NT2/D1 (cell line): ENCODE measurements at regions not wholly inside any gene's neighbourhood (a gene's known extent, or its start where the extent isn't known, plus 50 kb on each side); places are given as distances from the start of the nearest gene placed in this dataset.

Source experiments
- DNase-seq: peaks from one replicate; pipeline ENCODE4 v3.0.0-alpha.2; 2011; ENCODE audit warnings: low read depth, low spot score
- H3K27me3 ChIP-seq: 2 replicates; pipeline ENCODE4 v1.6.0; 2011; ENCODE audit warnings: mild to moderate bottlenecking; ENCODE audit not compliant: insufficient read length, insufficient read depth
- H3K36me3 ChIP-seq: 2 replicates; pipeline ENCODE4 v1.6.1; 2011; ENCODE audit warnings: mild to moderate bottlenecking, low read length, mixed read lengths; ENCODE audit not compliant: insufficient read depth, insufficient read length
- H3K4me1 ChIP-seq: 2 replicates; pipeline ENCODE4 v1.5.1; 2011; ENCODE audit not compliant: insufficient read depth, insufficient read length
- H3K4me3 ChIP-seq: 2 replicates; pipeline ENCODE4 v1.5.1; 2011; ENCODE audit warnings: low read depth; ENCODE audit not compliant: insufficient read length
- H3K9ac ChIP-seq: 2 replicates; pipeline ENCODE4 v1.6.0; 2011; ENCODE audit warnings: low read depth; ENCODE audit not compliant: insufficient read length
- H3K9me3 ChIP-seq: 2 replicates; pipeline ENCODE4 v1.5.1; 2011; ENCODE audit warnings: mild to moderate bottlenecking, low read length; ENCODE audit not compliant: insufficient read depth
- SUZ12 ChIP-seq: IDR thresholded peaks from 2 replicates; pipeline ENCODE4 v1.6.1; 2011; ENCODE audit not compliant: insufficient read length, insufficient read depth; ENCODE audit errors: extremely low read depth
- YY1 ChIP-seq: IDR thresholded peaks from 2 replicates; pipeline ENCODE4 v1.6.1; 2011; ENCODE audit not compliant: insufficient read length, insufficient read depth
- ZNF274 ChIP-seq: IDR thresholded peaks from 2 replicates; pipeline ENCODE4 v1.6.1; 2011; ENCODE audit warnings: mild to moderate bottlenecking, low read depth, low read length

DNA sequence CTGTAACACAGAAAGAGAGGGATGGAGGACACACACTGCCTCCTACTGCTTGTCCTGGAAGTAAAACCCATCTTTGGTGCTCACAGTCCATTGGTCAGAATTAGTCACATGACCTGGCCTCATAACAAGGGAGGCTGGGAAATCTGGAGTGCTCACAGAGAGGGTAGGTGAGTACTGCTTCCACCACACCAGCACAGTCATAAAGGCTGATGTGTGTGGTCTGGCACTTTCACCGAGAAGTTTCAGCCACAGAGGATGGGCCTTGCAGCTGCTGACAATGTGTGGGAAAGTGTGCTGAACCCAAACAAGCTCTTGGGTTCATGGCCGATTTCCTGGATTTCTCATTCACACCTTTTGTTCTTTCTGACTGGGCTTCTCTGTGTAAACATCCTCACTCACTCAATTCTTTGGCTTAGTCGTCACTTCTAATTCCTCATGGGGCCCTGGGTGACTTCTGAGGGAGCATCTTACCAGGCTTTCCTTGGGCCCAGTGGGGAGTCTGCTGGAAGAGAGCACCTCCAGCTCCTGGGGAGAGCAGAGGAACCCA, 100.7 kb downstream of the ASB7 start:
- H3K4me1 ChIP-seq, result no peaks in the 10 kb centered on the region
- no peak for DNase-seq
- TF ChIP-seq YY1 (no peak), SUZ12 (no peak), ZNF274 (no peak)
- H3K27me3 ChIP-seq, result no peaks in the 10 kb centered on the region
- no peak overlapping the region for H3K9ac ChIP-seq
- peaks cover 4% of the 10 kb centered on the region; the same call in 1 of the 2 replicates for H3K9me3 ChIP-seq
- H3K36me3 ChIP-seq, result no peaks in the 10 kb centered on the region
- no peak overlapping the region for H3K4me3 ChIP-seq

DNA sequence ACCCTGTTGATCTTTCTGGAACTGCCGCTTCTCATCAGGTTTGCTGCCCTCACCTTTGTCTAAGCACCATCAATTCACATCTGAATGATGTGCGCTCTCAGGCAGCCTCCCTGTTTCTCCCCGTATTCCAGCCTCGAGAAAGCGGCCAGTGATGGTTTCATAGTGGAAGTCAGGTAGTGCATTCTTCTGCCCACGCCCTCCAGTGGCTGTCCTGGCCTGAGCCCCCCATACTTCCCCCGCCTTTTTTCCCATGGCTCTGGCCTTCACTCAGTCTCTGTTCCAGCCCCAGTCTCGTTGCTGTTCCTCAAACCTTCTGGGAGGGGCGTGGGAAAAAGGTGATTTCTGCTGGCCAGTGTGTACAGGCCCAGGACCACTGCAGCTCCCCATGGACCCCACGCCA, 101.3 kb downstream of the ASB7 start:
- Histone ChIP-seq H3K4me3 (no peak overlapping the region), H3K9me3 (peaks cover 4% of the 10 kb centered on the region; the same call in 1 of the 2 replicates), H3K27me3 (no peaks in the 10 kb centered on the region), H3K4me1 (no peaks in the 10 kb centered on the region), H3K9ac (no peak overlapping the region), H3K36me3 (no peaks in the 10 kb centered on the region)
- DNase-seq, result no peak
- TF ChIP-seq ZNF274, result no peak
- TF ChIP-seq SUZ12, result no peak
- no peak for TF ChIP-seq YY1

DNA sequence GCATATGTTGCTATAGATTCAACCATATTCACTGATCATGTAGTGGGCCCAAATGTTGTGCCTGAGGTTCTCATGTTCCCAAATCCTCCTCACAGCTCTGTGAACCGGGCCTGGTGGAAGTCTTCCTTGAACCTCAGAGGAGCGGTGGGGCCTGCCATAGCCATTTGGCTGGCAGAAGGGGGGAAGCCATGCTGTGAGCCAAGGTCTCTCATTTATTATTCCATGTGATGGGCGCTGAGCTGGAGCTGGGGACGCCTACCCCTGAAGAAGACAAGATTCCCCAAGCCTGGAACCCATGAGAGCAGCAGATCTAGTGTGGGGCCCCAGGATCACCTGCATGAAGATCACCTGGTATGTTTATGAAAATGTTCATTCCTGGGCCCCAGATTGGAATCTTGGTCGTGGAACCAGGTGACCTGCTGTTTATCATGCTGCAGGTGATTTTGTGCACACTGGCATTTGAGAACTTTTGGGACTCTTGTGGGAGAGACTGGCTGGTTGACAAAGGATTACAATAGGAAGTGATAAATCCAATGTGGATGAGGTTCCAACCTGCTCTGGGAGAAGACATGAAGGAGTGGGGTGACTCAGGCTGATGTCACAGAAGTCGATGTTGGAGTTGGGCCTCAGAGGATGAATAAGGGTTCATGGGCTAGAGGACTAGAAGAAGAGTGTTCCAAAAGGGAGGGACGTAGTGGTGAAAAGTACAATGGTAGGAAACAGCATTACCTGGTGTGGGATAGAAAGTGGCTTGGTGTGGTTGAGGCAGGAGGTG, 102.1 kb downstream of the ASB7 start:
- DNase-seq, result no peak
- no peaks in the 10 kb centered on the region for H3K36me3 ChIP-seq
- TF ChIP-seq ZNF274 (no peak), YY1 (no peak), SUZ12 (no peak)
- no peaks in the 10 kb centered on the region for H3K4me1 ChIP-seq
- H3K27me3 ChIP-seq, result no peaks in the 10 kb centered on the region
- peaks cover 4% of the 10 kb centered on the region; the same call in 1 of the 2 replicates for H3K9me3 ChIP-seq
- H3K9ac ChIP-seq, result no peak overlapping the region
- no peak overlapping the region for H3K4me3 ChIP-seq

DNA sequence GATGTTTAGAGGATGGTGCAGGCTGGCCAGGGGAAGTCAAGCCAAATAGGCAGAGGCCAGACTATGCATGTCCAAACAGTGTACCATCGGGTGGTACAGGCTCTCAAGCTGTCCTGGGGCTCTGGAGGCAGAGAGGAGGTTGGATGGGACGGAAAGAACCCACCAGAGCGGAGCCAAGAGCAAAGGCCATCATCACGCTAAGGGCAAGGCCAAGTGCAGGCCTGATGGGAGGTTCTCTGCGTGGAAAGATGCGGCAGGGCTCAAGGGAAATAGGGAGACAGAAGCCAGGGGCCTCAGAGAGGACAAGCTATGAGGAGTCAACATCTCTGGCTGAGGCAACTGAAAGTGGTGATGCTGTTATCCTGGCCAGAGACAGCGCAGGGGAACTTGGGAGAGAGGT, 102.7 kb downstream of the ASB7 start:
- TF ChIP-seq YY1 (no peak), SUZ12 (no peak), ZNF274 (no peak)
- no peak overlapping the region for H3K4me3 ChIP-seq
- peaks cover 4% of the 10 kb centered on the region; the same call in 1 of the 2 replicates for H3K9me3 ChIP-seq
- no peak for DNase-seq
- H3K27me3 ChIP-seq, result no peaks in the 10 kb centered on the region
- H3K36me3 ChIP-seq, result no peaks in the 10 kb centered on the region
- H3K9ac ChIP-seq, result no peak overlapping the region
- H3K4me1 ChIP-seq, result no peaks in the 10 kb centered on the region

DNA sequence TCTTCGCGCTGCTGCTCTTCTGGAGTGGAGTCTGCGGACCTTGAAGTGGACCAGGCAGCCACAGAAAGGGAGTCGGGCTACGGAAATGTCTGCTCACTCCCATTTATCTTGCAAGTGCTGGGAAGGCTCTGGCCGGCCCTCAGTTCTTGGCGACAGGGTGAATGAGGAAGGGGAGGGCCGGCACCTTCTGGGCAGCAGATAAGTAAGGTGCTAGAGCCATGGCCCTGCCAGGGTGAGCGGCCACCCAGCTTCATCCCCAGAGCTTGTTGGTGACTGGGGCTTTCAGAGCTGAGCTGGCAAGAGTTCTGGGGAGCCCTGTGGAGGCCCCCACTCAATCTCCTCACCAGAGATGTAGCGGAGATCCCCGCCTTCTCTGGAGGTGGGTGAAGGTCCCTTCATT, 103.5 kb downstream of the ASB7 start:
- Histone ChIP-seq H3K4me3 (no peak overlapping the region), H3K9me3 (peaks cover 4% of the 10 kb centered on the region; the same call in 1 of the 2 replicates), H3K36me3 (no peaks in the 10 kb centered on the region), H3K4me1 (no peaks in the 10 kb centered on the region), H3K27me3 (no peaks in the 10 kb centered on the region), H3K9ac (no peak overlapping the region)
- no peak for DNase-seq
- TF ChIP-seq ZNF274 (no peak), YY1 (no peak), SUZ12 (no peak)

DNA sequence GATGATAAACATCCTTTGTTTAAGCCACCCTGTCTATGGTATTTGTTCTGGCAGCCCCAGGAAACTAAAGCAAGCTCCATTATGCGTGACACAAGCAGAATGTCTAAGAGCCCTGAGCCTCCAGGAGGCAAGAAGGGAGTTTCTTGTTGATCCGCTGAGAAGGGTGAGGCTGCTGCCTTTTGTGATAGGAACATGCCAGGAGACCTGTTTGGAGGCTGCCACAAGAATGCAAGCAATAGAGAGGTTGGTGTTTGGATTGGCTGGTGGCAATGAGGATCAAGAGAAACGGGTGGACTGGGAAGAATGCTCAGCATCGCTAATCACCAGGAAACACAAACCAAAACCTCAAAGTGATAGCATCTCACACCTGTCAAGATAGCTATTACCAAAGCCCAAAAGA, 104.8 kb downstream of the ASB7 start:
- no peak for DNase-seq

DNA sequence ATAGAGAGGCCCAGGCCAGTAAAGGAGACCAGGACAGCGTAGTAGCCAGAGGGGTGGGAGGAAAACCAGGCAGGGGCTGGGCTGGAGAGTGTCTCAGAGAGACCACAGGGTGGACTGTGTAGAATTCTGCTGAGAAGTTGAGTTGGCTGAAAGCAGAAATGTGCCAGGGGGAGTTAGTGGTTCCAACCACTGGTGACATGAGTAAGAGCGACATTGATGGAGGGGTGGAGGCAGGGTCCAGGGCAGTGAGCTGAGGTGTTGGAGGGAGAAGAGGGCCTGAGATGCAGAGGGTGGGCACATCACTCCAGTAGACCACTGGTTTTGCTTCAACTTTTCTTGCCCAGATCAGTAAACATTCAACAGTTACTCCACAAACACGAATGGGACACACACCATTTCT, 106.5 kb downstream of the ASB7 start:
- Histone ChIP-seq H3K4me1 (peaks cover 3% of the 10 kb centered on the region), H3K9me3 (no peaks in the 10 kb centered on the region), H3K27me3 (no peaks in the 10 kb centered on the region), H3K4me3 (no peak overlapping the region), H3K9ac (no peak overlapping the region), H3K36me3 (no peaks in the 10 kb centered on the region)
- TF ChIP-seq SUZ12 (no peak), ZNF274 (no peak), YY1 (no peak)
- DNase-seq, result no peak

More for the DNA sequence above, 104.8 kb downstream of the ASB7 start:
- Histone ChIP-seq H3K27me3 (no peaks in the 10 kb centered on the region), H3K36me3 (no peaks in the 10 kb centered on the region), H3K9me3 (peaks cover 4% of the 10 kb centered on the region; the same call in 1 of the 2 replicates), H3K4me1 (no peaks in the 10 kb centered on the region), H3K4me3 (no peak overlapping the region), H3K9ac (no peak overlapping the region)
- TF ChIP-seq SUZ12, result no peak
- no peak for TF ChIP-seq YY1
- no peak for TF ChIP-seq ZNF274
